ENCODE measurements at regions not wholly inside any gene's neighbourhood (a gene's known extent, or its start where the extent isn't known, plus 50 kb on each side); places are given as distances from the start of the nearest gene placed in this dataset.

DNA sequence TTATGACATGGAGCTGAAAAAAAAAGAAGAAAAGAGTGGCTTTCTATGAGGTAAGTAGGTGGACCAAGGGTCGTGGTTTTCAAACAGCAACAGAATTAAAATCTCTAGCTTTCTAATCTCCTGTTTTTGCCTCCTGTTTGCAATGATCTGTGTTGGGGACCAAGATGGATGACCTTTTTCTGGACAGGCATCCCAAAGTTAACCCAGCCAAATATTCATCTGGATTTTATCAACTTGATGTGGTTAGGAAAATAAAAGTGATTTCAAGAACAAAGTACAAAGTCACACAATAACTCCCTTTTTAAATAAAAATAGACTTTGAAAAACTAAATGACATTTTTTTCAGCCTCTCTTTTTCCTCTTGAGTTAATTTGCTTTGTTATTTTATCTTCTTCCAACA, 282.1 kb upstream of the PRDM1 start:
- Histone ChIP-seq H3K27ac (no peak overlapping the region), H3K4me3 (no peak overlapping the region), H3K4me1 (peaks cover 6% of the 10 kb centered on the region), H3K36me3 (ENCODE audit: insufficient read depth in 1 of 2, low read depth in 1 of 2) (no peaks in the 10 kb centered on the region), H3K27me3 (ENCODE audit: insufficient read depth in 3 of 3, low read length in 2 of 3) (no peaks in the 10 kb centered on the region), H3K9me3 (no peaks in the 10 kb centered on the region)
- intact Hi-C loops (cut with DNase I): no loop called here
- TF ChIP-seq, protein P1, sequence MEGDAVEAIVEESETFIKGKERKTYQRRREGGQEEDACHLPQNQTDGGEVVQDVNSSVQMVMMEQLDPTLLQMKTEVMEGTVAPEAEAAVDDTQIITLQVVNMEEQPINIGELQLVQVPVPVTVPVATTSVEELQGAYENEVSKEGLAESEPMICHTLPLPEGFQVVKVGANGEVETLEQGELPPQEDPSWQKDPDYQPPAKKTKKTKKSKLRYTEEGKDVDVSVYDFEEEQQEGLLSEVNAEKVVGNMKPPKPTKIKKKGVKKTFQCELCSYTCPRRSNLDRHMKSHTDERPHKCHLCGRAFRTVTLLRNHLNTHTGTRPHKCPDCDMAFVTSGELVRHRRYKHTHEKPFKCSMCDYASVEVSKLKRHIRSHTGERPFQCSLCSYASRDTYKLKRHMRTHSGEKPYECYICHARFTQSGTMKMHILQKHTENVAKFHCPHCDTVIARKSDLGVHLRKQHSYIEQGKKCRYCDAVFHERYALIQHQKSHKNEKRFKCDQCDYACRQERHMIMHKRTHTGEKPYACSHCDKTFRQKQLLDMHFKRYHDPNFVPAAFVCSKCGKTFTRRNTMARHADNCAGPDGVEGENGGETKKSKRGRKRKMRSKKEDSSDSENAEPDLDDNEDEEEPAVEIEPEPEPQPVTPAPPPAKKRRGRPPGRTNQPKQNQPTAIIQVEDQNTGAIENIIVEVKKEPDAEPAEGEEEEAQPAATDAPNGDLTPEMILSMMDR (IDR thresholded peaks at IDR 0.05): no peak
- no peak for ATAC-seq
- WGBS, 3 donors: 61 to 77% (median 72%) methylated on average over 1 of the region's 1 CpG
- DNase-seq: no peak

GRCh38 chr6:105803442-105803841, 282.7 kb upstream of the PRDM1 start:
- peaks cover 11% of the 10 kb centered on the region for H3K4me1 ChIP-seq
- intact Hi-C loops (cut with DNase I): no loop called here

GRCh38 chr6:105802703-105803102, 283.4 kb upstream of the PRDM1 start:
- Histone ChIP-seq H3K27ac (no peak overlapping the region), H3K4me1 (peaks cover 18% of the 10 kb centered on the region), H3K4me3 (no peak overlapping the region), H3K27me3 (ENCODE audit: insufficient read depth in 3 of 3, low read length in 2 of 3) (no peaks in the 10 kb centered on the region), H3K36me3 (ENCODE audit: insufficient read depth in 1 of 2, low read depth in 1 of 2) (no peaks in the 10 kb centered on the region), H3K9me3 (no peaks in the 10 kb centered on the region)
- DNase-seq (no peak), ATAC-seq (no peak)
- intact Hi-C loops (cut with DNase I): no loop called here
- TF ChIP-seq, protein P1 (IDR thresholded peaks at IDR 0.05): no peak
- WGBS, 3 donors: 93 to 95% (median 93%) methylated on average over 3 of the region's 3 CpGs

More at GRCh38 chr6:105803442-105803841, 282.7 kb upstream of the PRDM1 start:
- no peaks in the 10 kb centered on the region for H3K27me3 ChIP-seq (ENCODE audit: insufficient read depth in 3 of 3, low read length in 2 of 3)
- 67 to 88% (median 73%) methylated on average over 2 of the region's 2 CpGs for WGBS, 3 donors
- no peak overlapping the region for H3K27ac ChIP-seq
- H3K36me3 ChIP-seq (ENCODE audit: insufficient read depth in 1 of 2, low read depth in 1 of 2): no peaks in the 10 kb centered on the region
- DNase-seq: no peak
- ATAC-seq: no peak
- TF ChIP-seq, protein P1 (IDR thresholded peaks at IDR 0.05): no peak
- no peak overlapping the region for H3K4me3 ChIP-seq
- H3K9me3 ChIP-seq: no peaks in the 10 kb centered on the region

GRCh38 chr6:105800871-105801270, 285.3 kb upstream of the PRDM1 start:
- TF ChIP-seq, protein P1 (IDR thresholded peaks at IDR 0.05): no peak
- intact Hi-C loops (cut with DNase I): no loop called here
- H3K36me3 ChIP-seq (ENCODE audit: insufficient read depth in 1 of 2, low read depth in 1 of 2): no peaks in the 10 kb centered on the region

GRCh38 chr6:105800398-105800797, 285.7 kb upstream of the PRDM1 start:
- 93 to 97% (median 94%) methylated on average over 2 of the region's 2 CpGs for WGBS, 3 donors
- Histone ChIP-seq H3K9me3 (no peaks in the 10 kb centered on the region), H3K27me3 (ENCODE audit: insufficient read depth in 3 of 3, low read length in 2 of 3) (no peaks in the 10 kb centered on the region), H3K4me1 (peaks cover 39% of the 10 kb centered on the region), H3K36me3 (ENCODE audit: insufficient read depth in 1 of 2, low read depth in 1 of 2) (no peaks in the 10 kb centered on the region), H3K27ac (no peak overlapping the region), H3K4me3 (no peak overlapping the region)
- ATAC-seq: no peak
- TF ChIP-seq, protein P1 (IDR thresholded peaks at IDR 0.05): no peak
- DNase-seq: no peak
- intact Hi-C loops (cut with DNase I): no loop called here

More at GRCh38 chr6:105800871-105801270, 285.3 kb upstream of the PRDM1 start:
- no peak for DNase-seq
- no peaks in the 10 kb centered on the region for H3K27me3 ChIP-seq (ENCODE audit: insufficient read depth in 3 of 3, low read length in 2 of 3)
- H3K4me3 ChIP-seq: no peak overlapping the region
- no peak overlapping the region for H3K27ac ChIP-seq
- WGBS, 3 donors: 66 to 77% (median 74%) methylated on average over 2 of the region's 2 CpGs
- H3K4me1 ChIP-seq: peaks cover 35% of the 10 kb centered on the region
- H3K9me3 ChIP-seq: no peaks in the 10 kb centered on the region
- no peak for ATAC-seq

Measured in psoas muscle (tissue), 7 donors.